HG03108 (cell line): ENCODE measurements at regions not wholly inside any gene's neighbourhood (a gene's known extent, or its start where the extent isn't known, plus 50 kb on each side); places are given as distances from the start of the nearest gene placed in this dataset.
"Not testable (repeated sequence)": the region's sequence is repeated elsewhere in the genome, so short reads cannot be mapped to it uniquely, and the experiment has no call there.

Experiments used
- ATAC-seq: cut with Tn5 transposase; IDR thresholded peaks from one replicate; pipeline ENCODE4 v1.9.1; 2021; ENCODE audit warnings: moderate library complexity; ENCODE audit not compliant: unreplicated experiment

GRCh38 chr9:102202126-102202525 lies 463.7 kb upstream of the GRIN3A start:
- no peak for ATAC-seq

- ATAC-seq, result no peak
These were observed 447.5 kb upstream of the GRIN3A start for GRCh38 chr9:102185962-102186361.

- no peak for ATAC-seq
These were observed 446.9 kb upstream of the GRIN3A start for GRCh38 chr9:102185371-102185770.

- ATAC-seq, result no peak
These were observed 440.4 kb upstream of the GRIN3A start for GRCh38 chr9:102178811-102179210.

GRCh38 chr9:102174202-102174601 lies 435.8 kb upstream of the GRIN3A start:
- ATAC-seq, result not testable (repeated sequence)

- ATAC-seq, result no peak
These were observed 425.8 kb upstream of the GRIN3A start for GRCh38 chr9:102164247-102164646.

GRCh38 chr9:102153081-102153480 lies 414.6 kb upstream of the GRIN3A start:
- ATAC-seq, result not testable (repeated sequence)

GRCh38 chr9:102135768-102136167 lies 397.3 kb upstream of the GRIN3A start:
- ATAC-seq, result no peak

- ATAC-seq, result no peak
These were observed 386.0 kb upstream of the GRIN3A start for GRCh38 chr9:102124465-102124864.

GRCh38 chr9:102114557-102114956 lies 376.1 kb upstream of the GRIN3A start:
- no peak for ATAC-seq

GRCh38 chr9:102113191-102113590 lies 374.7 kb upstream of the GRIN3A start:
- no peak for ATAC-seq

GRCh38 chr9:102106439-102106838 lies 368.0 kb upstream of the GRIN3A start:
- ATAC-seq, result no peak

- no peak for ATAC-seq
These were observed 363.3 kb upstream of the GRIN3A start for GRCh38 chr9:102101723-102102122.

- no peak for ATAC-seq
These were observed 348.7 kb upstream of the GRIN3A start for GRCh38 chr9:102087141-102087540.

- no peak for ATAC-seq
These were observed 347.1 kb upstream of the GRIN3A start for GRCh38 chr9:102085548-102085947.

- no peak for ATAC-seq
These were observed 333.8 kb upstream of the GRIN3A start for GRCh38 chr9:102072059-102072764.

GRCh38 chr9:102069969-102070368 lies 331.5 kb upstream of the GRIN3A start:
- no peak for ATAC-seq

GRCh38 chr9:102054811-102055210 lies 316.4 kb upstream of the GRIN3A start:
- no peak for ATAC-seq

- no peak for ATAC-seq
These were observed 311.3 kb upstream of the GRIN3A start for GRCh38 chr9:102049586-102050246.

GRCh38 chr9:102047549-102047948 lies 309.1 kb upstream of the GRIN3A start:
- no peak for ATAC-seq

- no peak for ATAC-seq
These were observed 305.7 kb upstream of the GRIN3A start for GRCh38 chr9:102044133-102044532.

GRCh38 chr9:102038006-102038405 lies 299.6 kb upstream of the GRIN3A start:
- no peak for ATAC-seq

GRCh38 chr9:102035929-102036328 lies 297.5 kb upstream of the GRIN3A start:
- peak; percentile 70 for ATAC-seq
